Coronary artery (tissue), 2 donors: ENCODE measurements at regions not wholly inside any gene's neighbourhood (a gene's known extent, or its start where the extent isn't known, plus 50 kb on each side); places are given as distances from the start of the nearest gene placed in this dataset.

Experiments
- DNase-seq: peaks from one replicate; pipeline ENCODE4 v3.0.0-alpha.2; 2017; ENCODE audit warnings: low spot score
- H3K27ac ChIP-seq, 2 donors: fragments of 200-600 bp; sonication (generic); one replicate each; pipeline ENCODE4 v1.5.1; 2016 to 2019
- H3K4me3 ChIP-seq: fragments of 200-600 bp; sonication (generic); 2 replicates; pipeline ENCODE4 v1.5.1; 2016; ENCODE audit warnings: mild to moderate bottlenecking, moderate library complexity
- TF ChIP-seq, protein P1 (sequence below): fragments of 200-600 bp; sonication (generic); IDR thresholded peaks from one replicate; pipeline ENCODE4 v1.5.1; 2019; ENCODE audit warnings: antibody characterized with exemption

DNA sequence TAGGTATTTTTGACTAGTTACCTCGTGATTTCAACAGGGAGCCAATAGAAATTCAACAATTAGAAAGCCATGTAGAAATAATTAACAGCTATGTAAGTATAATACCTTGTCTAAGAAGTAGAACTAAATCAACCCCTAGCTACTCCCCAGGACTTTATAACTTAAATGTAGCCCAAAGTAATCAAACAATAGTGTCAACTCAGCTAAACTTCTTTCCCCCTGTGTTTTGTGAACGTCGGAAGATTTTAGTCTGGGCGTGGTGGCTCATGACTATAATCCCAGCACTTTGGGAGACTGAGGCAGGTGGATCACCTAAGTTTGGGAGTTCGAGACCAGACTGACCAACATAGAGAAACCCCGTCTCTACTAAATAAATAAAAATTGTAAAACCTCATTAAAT is 579.9 kb upstream of the NCAM2 start:
- H3K4me3 ChIP-seq, result no peak overlapping the region
- DNase-seq, result no peak
- TF ChIP-seq, protein P1, sequence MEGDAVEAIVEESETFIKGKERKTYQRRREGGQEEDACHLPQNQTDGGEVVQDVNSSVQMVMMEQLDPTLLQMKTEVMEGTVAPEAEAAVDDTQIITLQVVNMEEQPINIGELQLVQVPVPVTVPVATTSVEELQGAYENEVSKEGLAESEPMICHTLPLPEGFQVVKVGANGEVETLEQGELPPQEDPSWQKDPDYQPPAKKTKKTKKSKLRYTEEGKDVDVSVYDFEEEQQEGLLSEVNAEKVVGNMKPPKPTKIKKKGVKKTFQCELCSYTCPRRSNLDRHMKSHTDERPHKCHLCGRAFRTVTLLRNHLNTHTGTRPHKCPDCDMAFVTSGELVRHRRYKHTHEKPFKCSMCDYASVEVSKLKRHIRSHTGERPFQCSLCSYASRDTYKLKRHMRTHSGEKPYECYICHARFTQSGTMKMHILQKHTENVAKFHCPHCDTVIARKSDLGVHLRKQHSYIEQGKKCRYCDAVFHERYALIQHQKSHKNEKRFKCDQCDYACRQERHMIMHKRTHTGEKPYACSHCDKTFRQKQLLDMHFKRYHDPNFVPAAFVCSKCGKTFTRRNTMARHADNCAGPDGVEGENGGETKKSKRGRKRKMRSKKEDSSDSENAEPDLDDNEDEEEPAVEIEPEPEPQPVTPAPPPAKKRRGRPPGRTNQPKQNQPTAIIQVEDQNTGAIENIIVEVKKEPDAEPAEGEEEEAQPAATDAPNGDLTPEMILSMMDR, result no peak
- H3K27ac ChIP-seq, result no peak overlapping the region

DNA sequence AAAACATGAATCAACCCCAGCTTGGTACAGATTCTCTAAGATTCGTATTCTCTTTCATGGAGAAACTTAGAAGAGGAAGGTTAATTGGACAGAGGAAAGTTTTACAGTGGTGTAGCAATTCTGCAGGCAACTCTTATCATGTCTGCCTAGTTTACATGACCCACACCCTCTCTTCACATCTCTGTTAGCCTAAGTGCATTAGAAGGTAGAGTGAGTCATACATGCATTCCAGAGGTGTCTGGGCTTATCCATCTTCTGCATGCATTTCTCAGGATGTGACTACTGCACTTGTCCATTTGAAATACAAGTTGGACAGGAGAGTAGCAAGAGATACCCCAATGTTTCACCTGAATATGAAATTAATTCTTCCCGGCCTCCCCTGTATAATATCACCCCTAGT is 578.4 kb upstream of the NCAM2 start:
- TF ChIP-seq, protein P1, result no peak
- Histone ChIP-seq H3K27ac (no peak overlapping the region), H3K4me3 (no peak overlapping the region)
- DNase-seq, result no peak

DNA sequence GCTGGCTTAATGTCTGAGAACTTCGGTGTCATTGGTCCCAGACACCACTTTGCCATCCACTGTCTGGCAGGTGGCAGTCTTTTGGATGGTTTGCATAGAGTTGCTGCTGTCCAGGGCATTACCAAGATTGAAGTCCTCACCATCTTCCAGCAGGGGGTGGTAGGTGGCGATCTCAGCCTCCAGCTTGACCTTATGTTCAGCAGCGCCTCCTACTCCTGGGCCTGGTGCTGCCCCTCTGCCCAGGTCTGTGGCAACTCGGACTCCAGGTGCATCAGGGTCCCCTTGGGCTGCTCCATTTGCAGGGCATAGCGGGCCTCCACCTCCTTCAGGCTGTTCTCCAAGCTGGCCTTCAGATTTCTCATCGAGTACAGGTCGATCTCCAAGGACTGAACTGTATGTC is 573.3 kb upstream of the NCAM2 start:
- DNase-seq, result no peak
- Histone ChIP-seq H3K4me3 (no peak overlapping the region), H3K27ac (no peak overlapping the region)
- TF ChIP-seq, protein P1, result no peak

DNA sequence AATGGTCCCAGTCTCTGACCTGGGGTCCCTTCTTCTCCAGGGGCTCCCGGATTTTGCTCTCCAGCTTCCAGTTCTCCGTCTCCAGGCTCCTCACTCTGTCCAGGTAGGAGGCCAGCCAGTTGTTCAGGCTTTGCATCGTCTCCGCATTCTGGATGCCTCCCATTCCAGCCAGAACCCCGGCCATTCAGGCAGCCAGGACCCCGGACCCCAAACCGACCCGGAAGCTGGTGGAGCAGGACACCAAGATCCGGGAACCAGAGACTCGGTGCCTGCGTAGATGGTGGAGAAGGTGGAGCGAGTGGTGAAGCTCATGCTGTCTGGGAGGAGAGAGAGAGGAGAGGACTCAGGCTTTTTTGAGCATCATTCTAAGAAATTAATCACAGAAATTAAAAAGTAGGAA is 572.4 kb upstream of the NCAM2 start:
- TF ChIP-seq, protein P1, result no peak
- DNase-seq, result no peak
- no peak overlapping the region for H3K27ac ChIP-seq
- no peak overlapping the region for H3K4me3 ChIP-seq

DNA sequence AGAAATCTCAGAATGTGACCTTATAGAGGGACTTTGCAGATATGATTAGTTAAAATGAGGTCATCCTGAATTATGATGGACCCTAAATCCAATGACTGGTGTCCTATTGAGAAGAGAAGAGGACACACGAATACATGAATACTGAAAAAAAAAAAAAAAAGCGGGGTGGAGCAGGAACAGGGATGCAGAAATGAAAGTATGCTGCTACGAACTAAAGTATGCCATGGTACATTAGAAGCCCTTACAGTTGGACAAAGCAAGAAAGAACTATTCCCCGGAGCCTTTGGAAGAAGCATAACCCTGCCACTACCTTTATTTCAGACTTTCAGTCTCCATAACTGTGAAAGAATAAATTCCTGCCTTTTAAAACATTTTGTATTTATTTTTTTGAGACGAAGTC is 557.9 kb upstream of the NCAM2 start:
- TF ChIP-seq, protein P1, result no peak
- no peak overlapping the region for H3K27ac ChIP-seq
- DNase-seq, result no peak
- H3K4me3 ChIP-seq, result no peak overlapping the region

DNA sequence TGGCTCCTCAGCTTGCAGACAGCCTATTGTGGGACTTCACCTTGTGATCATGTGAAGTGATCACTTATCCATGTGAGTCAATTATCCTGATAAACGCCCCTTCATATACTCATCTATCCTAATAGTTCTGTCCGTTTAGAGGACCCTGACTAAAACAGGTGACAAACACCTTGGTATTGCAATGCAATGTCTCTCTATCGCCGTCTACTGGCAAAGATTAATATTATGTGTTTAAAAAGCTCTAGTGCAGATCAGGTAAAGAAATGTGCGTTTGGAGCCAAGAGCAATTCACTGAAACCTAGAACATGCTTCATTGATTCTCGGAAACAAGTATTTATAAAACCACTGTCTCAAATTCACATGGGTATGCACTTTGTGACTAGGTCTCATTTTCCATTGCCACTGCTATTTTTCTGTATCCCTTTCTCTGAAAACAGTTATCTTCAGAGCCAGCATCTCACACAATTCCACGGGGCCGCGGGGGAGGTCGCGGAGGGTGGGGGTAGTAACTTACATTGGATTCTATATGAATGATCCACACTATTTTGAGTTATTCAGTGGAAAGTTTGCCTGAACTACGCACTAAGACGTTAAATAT is 554.6 kb upstream of the NCAM2 start:
- Histone ChIP-seq H3K4me3 (no peak overlapping the region), H3K27ac (no peak overlapping the region)
- TF ChIP-seq, protein P1, result no peak
- no peak for DNase-seq

DNA sequence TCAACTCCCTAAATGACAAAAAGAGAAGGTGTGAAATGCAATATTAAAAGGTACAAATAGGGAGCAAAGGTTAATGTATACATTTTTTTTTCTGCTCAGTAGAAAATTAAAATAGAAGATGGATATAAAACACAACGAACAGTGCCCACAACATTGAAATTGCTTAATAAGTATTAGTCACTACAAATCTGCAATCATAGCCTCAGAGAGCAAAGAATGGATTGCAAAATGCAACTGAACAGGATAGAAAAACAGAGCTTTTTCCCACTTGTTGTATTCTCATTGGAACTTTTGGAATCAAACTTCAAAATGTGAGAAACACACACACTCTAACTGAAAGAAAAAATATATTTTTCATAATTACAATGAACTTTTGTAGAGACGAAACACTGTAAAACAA is 552.2 kb upstream of the NCAM2 start:
- Histone ChIP-seq H3K4me3 (no peak overlapping the region), H3K27ac (no peak overlapping the region)
- no peak for DNase-seq
- TF ChIP-seq, protein P1, result no peak
